Panc1 (cell line): ENCODE measurements at regions not wholly inside any gene's neighbourhood (a gene's known extent, or its start where the extent isn't known, plus 50 kb on each side); places are given as distances from the start of the nearest gene placed in this dataset.

Source experiments
- ATAC-seq: fragments of 200-7000 bp; cut with Tn5 transposase; 2 replicates; pipeline ENCODE4 v1.9.1; 2020; ENCODE audit warnings: mild to moderate bottlenecking, moderate library complexity
- BruUV-seq: library from RNA; stranded (reverse); fragments of 400-500 nt; replicated peaks from 2 replicates; lab custom pipeline; 2021; lab: Mats Ljungman, UMichigan
- CTCF ChIA-PET: fragments of 300-600 bp; sonication (Branson Sonifier 250); formaldehyde crosslinking; loops from one replicate; lab custom pipeline; 2022; ENCODE audit warnings: antibody characterized with exemption; lab: Charles Lee
- POLR2A ChIA-PET: fragments of 300-600 bp; sonication (Branson Sonifier 250); formaldehyde crosslinking; loops from one replicate; lab custom pipeline; 2022; ENCODE audit warnings: antibody characterized with exemption; lab: Charles Lee
- DNase-seq: peaks from one replicate; pipeline ENCODE4 v3.0.0-alpha.2; 2010; ENCODE audit warnings: low read depth, low spot score
- H3K27ac ChIP-seq: 2 replicates; pipeline ENCODE4 v1.5.1; 2011; ENCODE audit warnings: mild to moderate bottlenecking, low read length, inconsistent platforms
- H3K27me3 ChIP-seq: fragments of 200-500 bp; sonication (Bioruptor generic); 2 replicates; pipeline ENCODE4 v1.6.0; 2014; ENCODE audit warnings: low read length, inconsistent platforms; ENCODE audit not compliant: control insufficient read depth, insufficient read depth
- H3K36me3 ChIP-seq: fragments of 200-500 bp; sonication (Bioruptor generic); 2 replicates; pipeline ENCODE4 v1.5.1; 2014; ENCODE audit warnings: inconsistent platforms, mild to moderate bottlenecking, low read length, moderate library complexity; ENCODE audit not compliant: control insufficient read depth, insufficient read depth
- H3K4me1 ChIP-seq: 2 replicates; pipeline ENCODE4 v1.5.1; 2011; ENCODE audit warnings: inconsistent platforms, mild to moderate bottlenecking, low read length, moderate library complexity; ENCODE audit not compliant: control insufficient read depth, insufficient read depth
- H3K4me3 ChIP-seq, 2 experiments: 2 replicates each; pipeline ENCODE4 v1.5.1; 2011 to 2012; ENCODE audit warnings: low read depth in 2 of 2, low read length in 2 of 2, mild to moderate bottlenecking in 2 of 2, inconsistent platforms in 1 of 2, moderate library complexity in 1 of 2
- H3K9me3 ChIP-seq: fragments of 200-500 bp; sonication (Bioruptor generic); 2 replicates; pipeline ENCODE4 v1.5.1; 2014; ENCODE audit warnings: low read depth, mild to moderate bottlenecking, inconsistent platforms, low read length, moderate library complexity; ENCODE audit not compliant: control insufficient read depth, insufficient read depth
- CTCF ChIP-seq: fragments of 450-650 bp; IDR thresholded peaks from 2 replicates; pipeline ENCODE4 v1.5.1; 2017; ENCODE audit warnings: mild to moderate bottlenecking
- POLR2AphosphoS5 ChIP-seq: IDR thresholded peaks from 2 replicates; pipeline ENCODE4 v1.6.1; 2012; ENCODE audit warnings: mild to moderate bottlenecking, low read depth, low read length, moderate library complexity
- REST ChIP-seq, 2 experiments: IDR thresholded peaks; 2 replicates each; pipeline ENCODE4 v1.6.1; 2011 to 2012; ENCODE audit warnings: low read depth in 2 of 2, control low read depth in 1 of 2, low read length in 1 of 2, mild to moderate bottlenecking in 1 of 2, moderate library complexity in 1 of 2; ENCODE audit not compliant: insufficient read depth in 1 of 2
- SIN3A ChIP-seq: IDR thresholded peaks from 2 replicates; pipeline ENCODE4 v1.6.1; 2012; ENCODE audit warnings: low read depth, mild to moderate bottlenecking, low read length, moderate library complexity, borderline replicate concordance; ENCODE audit not compliant: insufficient read depth
- TCF7L2 ChIP-seq: IDR thresholded peaks from 2 replicates; pipeline ENCODE4 v1.6.1; 2011; ENCODE audit warnings: mild to moderate bottlenecking, low read depth, low read length, inconsistent platforms
- in situ Hi-C: cut with HindIII; loops from 2 replicates; pipeline ENCODE4 v1.10.0; 2016; ENCODE audit warnings: low sequenced_read_pairs, low pct_unique_long_range_greater_than_20kb
- intact Hi-C: fragments of 100-400 bp; cut with micrococcal nuclease; formaldehyde crosslinking; loops from one replicate; pipeline ENCODE4 v1.10.0; 2022; ENCODE audit not compliant: unreplicated experiment

- Histone ChIP-seq H3K27ac (no peak overlapping the region), H3K4me3 (no peak overlapping the region), H3K27me3 (no peaks in the 10 kb centered on the region), H3K9me3 (no peaks in the 10 kb centered on the region), H3K4me1 (no peaks in the 10 kb centered on the region), H3K36me3 (no peaks in the 10 kb centered on the region)
- TF ChIP-seq REST (IDR thresholded peaks at IDR 0.05; ENCODE audit: insufficient read depth in 1 of 2, low read depth in 2 of 2, low read length in 1 of 2) (no peak), POLR2AphosphoS5 (no peak), CTCF (no peak), SIN3A (no peak), TCF7L2 (no peak)
- BruUV-seq = no TSS peak
- CTCF ChIA-PET = no interaction called here
- no peak for ATAC-seq
- POLR2A ChIA-PET = interaction anchor here (0.5 kb wide), 1 partner anchor 15 kb away, joined by 4 read pairs; no protein-coding TSS in a partner anchor
- intact Hi-C loops = no loop called here
- in situ Hi-C loops = no loop called here
- DNase-seq = no peak
These were observed 201.3 kb downstream of the GIPC2 start for GRCh38 chr1:78247079-78247478.

- no peak overlapping the region for H3K27ac ChIP-seq
- POLR2A ChIA-PET = no interaction called here
- ATAC-seq (no peak), DNase-seq (no peak)
- no TSS peak for BruUV-seq
- no peak for TF ChIP-seq REST (IDR thresholded peaks at IDR 0.05; ENCODE audit: insufficient read depth in 1 of 2, low read depth in 2 of 2, low read length in 1 of 2)
- no peak for TF ChIP-seq POLR2AphosphoS5
- no peak for TF ChIP-seq TCF7L2
- TF ChIP-seq SIN3A = no peak
- TF ChIP-seq CTCF = no peak
- no peak overlapping the region for H3K4me3 ChIP-seq
- H3K4me1 ChIP-seq = no peaks in the 10 kb centered on the region
- H3K36me3 ChIP-seq = no peaks in the 10 kb centered on the region
- intact Hi-C loops (no loop called here), in situ Hi-C loops (no loop called here)
- CTCF ChIA-PET = no interaction called here
- no peaks in the 10 kb centered on the region for H3K27me3 ChIP-seq
- no peaks in the 10 kb centered on the region for H3K9me3 ChIP-seq
These were observed 204.4 kb downstream of the GIPC2 start for GRCh38 chr1:78250201-78250600.
